HG02759 (cell line): ENCODE measurements at regions not wholly inside any gene's neighbourhood (a gene's known extent, or its start where the extent isn't known, plus 50 kb on each side); places are given as distances from the start of the nearest gene placed in this dataset.
"Not testable (repeated sequence)": the region's sequence is repeated elsewhere in the genome, so short reads cannot be mapped to it uniquely, and the experiment has no call there.

Experiments used
- ATAC-seq: cut with Tn5 transposase; IDR thresholded peaks from one replicate; pipeline ENCODE4 v1.9.1; 2021; ENCODE audit warnings: mild to moderate bottlenecking, moderate library complexity; ENCODE audit not compliant: unreplicated experiment

DNA sequence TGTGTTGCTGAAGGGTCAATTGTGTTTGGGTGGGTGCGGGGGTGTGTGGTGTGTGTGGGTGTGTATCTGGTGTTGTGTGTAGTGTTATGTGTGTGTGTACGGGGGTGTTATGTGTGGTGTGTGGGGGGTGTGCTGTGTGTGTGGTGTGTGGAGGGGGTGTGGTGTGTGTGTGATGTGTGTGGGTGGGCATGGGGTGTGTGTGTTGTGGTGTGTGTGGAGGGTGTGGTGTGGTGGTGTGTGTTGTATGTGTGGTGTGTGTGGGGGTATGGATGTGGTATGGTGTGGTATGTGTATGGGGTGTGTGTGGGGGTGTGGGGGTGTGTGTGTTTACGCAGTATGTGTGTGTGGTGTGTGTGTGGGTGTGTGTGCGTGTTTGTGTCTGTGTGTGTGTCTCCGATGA, 110.8 kb downstream of the ZNF22 start:
- ATAC-seq, result no peak

DNA sequence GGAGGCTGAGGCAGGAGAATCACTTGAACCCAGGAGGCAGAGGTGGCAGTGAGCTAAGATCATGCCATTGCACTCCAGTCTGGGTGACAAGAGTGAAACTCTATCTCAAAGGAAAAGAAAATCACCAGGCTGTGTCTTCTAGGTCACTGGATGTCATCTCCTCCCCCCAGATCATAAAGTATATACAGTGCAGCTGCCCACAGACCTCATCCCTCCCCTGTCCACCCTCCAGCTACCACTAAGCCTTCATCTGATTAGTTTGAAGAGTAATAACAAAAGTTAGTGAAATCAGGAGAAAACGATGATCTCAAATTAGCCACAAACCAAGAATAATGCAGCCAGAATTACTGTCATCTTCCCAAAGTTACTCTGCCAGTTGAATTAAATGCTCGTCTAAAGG, 117.2 kb downstream of the ZNF22 start:
- not testable (repeated sequence) for ATAC-seq

DNA sequence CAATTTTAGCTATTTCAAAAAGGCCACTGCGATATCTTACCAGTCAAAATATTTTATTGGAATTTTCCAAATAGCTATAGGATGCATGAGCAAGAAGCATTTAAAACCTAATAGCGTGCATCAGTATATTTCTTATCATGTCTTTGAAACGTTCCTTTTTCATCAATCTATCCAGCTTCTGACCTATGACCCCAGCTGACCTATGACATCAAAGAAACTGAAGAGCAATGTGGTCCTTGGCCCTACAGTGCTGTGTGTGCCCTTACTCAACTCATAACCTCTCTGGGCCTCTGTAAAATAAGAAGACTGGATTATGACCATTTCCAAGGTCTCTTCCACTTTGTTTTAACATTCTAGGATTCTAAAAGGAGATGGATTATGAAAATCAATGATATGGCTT, 118.2 kb downstream of the ZNF22 start:
- ATAC-seq, result no peak

DNA sequence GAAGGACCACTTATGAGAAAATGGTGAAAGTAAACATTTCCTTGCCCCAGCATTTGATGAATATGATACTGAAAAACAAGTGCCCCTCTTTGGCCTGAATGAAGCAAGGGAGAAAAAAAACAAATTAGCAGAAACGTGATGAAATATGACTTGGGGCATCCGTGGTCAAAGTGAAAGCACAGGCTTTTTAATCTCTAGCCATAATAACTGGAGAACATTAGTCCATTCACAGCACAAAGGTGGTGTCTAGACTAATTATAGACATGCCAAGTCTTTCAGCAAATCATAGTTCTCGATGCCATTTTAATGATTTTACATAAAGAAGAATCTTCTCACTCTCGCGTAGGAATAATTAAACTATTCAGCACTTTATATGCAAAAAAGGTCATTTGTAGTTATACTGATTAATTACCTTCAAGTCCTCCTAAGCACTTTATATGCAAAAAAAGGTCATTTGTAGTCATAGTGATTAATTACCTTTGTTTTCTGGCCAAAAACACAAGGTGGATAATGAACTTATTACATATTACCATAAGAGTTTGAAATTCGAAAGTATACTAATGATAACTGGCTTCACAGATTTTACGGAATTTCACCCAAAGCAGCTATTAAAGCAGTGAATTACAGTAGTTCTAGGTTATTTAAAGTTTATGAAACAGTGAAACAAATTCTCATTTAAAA, 121.6 kb downstream of the ZNF22 start:
- ATAC-seq, result not testable (repeated sequence)

DNA sequence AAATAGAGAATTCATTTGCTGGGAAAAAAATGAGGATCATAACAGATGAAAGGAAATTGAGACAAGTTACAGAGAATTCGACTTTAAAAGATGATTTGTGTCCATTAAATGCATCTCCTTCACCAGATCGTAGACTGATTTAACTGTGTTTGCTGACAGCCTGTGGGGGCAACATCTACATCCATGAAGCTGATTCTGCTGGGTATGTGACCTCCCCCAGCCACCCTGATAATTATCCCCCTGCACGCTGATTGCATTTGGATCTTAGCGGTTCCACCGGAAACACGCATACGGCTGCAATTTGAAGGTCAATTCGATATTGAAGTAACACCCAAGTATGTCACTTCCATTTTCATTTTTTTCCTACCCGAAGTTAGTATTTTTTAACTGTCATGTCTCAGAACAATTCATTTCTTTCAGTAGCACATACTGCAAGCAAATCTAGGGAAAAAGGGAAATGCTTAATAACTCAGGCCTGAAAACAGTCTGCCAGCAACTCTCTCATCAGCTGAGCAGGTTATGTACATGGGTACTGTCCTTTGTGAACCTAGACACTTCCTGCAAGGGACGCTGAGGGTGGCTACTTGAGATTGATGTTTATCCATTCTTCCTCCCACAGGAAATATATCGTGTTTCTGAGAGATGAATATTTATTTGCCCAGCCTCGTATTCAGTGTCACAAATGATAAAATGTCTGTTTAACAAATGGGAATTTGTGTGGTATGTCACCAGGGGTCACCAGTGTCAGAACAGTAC, 134.9 kb downstream of the ZNF22 start:
- ATAC-seq, result no peak

DNA sequence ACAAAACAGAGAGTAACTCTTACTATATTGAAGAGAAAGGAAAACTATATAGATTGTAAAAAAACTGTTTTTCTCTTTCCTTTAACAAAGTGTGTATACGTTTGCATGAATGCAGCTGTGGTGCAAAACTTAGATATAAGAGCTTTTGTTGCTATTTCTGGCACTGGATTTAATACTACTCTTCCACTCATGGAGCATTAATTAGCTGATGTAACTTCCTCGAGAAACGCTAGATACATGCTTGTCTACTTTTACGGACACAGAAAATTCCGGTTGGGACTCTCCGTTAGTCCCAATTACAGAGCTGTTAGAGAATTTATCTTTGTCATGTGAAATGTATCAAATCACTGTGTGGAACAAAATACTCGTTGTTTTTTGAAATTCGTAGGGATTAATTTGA, 135.5 kb downstream of the ZNF22 start:
- no peak for ATAC-seq

DNA sequence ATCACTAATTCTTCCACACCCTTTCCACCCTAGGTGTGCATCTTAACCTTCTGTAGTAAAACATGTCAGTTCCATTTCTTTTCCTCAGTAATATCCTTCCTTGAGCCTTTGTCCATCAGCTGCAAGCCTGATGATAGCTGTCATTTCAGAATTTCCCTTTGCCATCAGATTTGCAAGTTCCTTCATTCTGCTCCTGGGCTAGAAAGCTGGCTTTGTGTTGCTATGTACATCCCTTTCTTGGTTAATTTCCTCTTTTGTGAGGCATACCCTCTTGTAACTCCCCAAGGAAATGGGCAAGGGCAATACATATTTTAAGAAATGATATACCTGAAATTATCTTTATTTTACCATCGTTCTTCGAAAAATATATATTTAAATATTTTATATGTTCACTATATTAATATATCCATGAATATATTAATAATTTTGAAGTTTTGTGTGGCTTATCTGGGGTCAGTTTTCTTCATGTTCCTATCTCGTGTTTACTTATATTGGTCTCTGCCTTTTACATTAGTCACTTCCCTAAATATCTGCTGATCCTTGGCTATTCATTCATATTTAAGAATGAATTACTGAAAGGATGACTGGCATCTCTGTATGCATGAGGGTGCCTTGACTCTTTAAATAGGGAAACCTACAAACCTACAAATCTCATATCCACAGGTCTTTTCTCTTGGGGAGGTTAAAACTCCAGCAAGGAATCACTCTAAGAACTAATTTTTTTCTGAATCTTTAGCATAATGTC, 143.8 kb downstream of the ZNF22 start:
- no peak for ATAC-seq

DNA sequence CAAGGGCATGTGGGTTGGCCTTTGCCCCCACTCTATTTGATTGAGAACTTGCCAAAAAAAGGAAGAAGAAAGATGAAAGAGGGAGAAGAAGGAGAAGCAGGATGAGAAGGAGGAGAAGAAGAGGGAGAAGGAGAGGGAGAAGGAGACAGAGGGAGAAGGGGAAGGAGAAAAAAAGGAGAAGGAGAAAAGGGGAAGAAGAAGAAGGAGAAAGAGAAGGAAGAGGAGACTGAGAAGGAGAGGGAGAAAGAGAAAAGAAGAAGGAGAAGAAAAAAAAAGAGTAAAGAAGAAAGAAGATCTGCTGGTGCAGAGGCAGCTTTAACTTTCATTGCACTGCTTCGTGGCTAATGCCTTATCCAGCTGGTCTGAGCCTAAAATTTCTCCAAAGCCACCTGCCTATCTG, 144.4 kb downstream of the ZNF22 start:
- not testable (repeated sequence) for ATAC-seq

DNA sequence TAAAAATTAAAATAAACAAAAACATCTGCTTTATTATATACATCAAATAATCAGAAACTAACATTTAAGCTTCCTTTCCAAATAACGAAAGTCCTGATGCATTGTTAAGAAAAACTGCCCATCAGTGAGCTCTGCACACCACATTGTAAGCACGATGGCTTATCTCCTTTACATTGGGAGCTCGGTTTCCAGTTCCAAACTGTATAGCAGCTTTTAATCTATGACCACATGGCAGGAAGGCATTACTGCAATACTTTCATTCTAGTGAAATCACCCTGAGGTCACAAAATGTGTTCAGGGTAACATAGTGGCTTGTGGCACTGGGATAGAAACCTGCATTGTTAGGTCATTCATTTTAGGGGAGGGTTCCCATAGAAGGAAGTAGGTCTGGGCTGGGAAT, 146.3 kb downstream of the ZNF22 start:
- no peak for ATAC-seq

DNA sequence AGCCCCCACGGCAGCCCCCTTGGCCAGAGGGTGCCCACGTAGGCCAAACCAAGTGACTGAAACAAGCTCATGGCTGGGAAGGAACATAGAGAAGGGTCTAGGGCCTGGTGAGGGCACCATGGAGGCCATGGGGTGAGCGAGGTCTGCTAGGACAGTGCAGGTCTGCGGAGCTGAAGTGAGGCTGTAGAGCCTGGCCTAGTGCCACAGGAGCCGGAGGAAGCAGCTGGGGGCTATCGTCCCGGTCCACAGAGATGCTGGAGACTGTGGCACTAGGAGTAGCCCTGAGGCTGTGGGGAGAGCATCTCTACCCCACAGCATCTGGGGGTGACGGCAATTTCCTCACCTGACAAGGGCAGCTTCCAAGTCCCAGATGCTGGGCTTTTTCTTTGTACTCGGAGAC, 150.3 kb downstream of the ZNF22 start:
- no peak for ATAC-seq

DNA sequence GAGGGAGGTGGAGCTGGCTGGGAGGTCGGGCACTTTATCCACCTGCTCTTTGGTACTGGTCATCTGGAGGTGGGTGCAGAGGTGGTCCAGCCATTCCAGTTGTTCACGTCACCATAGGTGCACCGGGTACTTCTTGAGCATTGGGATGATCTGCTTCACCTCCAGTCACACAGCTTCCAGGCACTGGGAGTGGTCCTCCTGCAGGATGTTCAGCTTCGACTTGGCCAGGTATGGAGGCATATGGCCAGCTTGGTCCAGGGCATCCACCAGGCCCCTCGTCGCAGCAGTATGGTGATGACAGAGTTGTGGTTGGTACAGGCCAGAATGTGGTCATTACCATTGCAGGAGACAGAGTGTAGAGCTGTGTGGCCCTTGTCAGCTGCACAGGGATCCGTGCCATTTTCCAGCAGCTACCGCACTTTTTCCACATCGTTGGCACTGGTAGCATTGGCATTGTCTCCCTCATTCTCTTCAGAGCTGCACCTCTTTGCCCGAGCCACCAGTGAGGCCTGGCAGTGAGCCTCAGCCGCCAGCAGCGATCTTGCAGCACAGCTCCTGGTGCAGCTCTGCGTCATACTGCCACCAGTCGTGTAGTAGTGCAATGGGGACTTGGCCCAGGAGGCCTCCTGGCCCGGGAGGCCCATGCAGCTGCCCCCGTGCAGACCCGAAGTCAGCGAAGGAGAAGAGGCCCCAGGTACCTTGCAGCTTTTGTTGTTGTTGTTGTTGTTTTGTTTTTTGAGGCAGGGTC, 150.9 kb downstream of the ZNF22 start:
- no peak for ATAC-seq

DNA sequence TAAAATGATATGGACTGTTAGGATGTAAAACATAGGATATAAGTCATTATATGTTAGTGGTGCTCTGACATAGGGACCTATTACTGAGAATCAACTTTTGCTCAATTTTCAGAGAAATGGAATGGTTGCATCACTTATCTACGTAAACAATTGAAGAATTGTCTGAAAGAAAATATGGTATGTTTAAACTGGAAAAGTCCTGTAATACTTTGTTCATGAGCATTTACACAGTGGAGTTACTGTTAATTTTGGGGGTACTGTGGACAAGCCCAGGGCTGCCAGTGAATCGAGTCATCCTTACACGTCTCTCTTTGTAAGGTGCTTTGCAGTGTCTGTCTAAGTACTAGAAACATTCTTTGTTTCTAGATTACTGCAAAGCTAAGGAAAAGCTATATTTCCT, 152.0 kb downstream of the ZNF22 start:
- no peak for ATAC-seq

DNA sequence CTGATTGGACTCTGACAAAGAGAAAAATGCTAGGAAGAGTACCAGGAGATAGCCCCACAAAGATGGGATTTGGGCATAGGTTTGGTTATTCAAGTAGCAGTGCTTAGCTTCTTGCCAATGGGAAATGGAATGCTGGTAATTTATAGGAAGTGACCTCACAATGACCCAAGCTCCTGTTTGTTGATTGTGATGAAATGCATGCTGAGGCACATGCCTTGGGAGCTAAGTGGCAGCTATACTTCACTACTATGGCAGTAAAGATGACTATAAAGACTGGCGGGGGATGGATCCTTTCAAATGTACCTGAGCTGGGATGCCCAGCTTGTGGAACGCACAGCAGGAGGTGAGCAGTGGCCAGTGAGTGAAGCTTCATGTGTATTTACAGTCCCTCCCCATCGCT, 153.8 kb downstream of the ZNF22 start:
- ATAC-seq, result no peak

DNA sequence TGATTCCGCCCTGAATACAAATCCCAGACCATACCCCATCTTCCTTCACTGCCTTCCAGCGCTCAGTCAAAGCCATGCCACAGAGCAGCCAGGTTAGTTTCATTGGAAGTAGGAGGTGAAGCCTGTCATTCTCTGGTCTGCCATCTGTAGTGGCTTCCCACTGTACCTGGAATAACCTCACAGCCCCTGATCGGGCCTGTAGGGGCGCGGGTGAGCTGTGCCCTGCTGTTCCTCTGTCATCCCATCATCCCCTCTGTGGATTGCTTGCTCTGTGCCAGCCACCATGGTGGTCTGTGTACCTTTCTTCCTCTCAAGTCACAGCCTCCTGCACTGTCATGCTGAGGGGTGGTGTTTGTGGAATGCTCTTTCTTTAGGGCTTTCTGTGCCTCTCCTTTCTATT, 155.1 kb downstream of the ZNF22 start:
- ATAC-seq, result no peak

DNA sequence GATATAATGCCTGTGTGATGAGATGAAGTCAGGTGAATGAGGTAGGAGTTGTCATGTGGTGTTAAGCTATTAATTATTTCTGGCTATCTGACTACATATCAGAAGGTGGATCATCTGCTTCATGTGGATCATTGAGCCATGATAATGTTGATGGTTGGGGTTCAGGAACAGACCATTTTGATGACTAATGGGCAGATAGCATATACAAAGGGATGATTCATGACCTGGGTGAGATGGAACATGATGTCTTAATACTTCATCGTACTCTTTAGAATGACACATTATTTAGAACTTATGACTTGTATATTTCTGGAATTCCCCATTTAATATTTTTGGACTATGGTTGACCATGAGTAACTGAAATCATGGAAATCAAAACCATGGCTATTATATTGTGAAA, 155.1 kb downstream of the OR13A1 start:
- ATAC-seq, result no peak

DNA sequence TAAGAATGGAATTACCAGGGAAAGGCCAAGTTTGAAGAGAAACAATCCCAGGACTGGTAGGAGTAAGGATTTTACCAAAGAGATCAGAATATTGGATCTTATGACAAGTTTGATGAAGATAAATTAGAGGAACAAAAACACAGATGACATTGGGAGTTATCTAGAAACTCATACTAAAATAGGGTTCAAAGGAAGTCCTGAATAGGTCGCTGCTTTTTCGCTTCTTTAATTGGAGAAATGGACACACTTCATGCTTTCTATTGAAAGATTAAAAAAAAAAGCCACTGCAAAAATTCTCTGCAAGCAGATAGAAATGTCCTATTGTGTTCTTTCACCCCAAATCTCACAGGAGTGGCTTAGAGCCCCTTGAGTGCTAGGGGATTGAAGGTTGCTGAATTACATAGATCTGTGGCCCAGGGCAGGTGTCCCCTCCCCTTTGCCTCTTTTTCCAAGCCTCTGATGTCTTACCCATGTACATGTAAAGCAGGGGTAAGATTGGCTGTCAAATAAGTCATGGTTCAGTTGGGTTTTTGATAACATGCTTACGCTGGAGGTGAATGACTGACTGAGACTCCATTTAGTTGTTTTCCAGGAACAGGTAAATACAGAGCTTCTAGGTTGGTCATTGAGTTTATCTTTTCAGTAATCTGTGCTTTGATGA, 152.0 kb downstream of the OR13A1 start:
- ATAC-seq, result no peak

DNA sequence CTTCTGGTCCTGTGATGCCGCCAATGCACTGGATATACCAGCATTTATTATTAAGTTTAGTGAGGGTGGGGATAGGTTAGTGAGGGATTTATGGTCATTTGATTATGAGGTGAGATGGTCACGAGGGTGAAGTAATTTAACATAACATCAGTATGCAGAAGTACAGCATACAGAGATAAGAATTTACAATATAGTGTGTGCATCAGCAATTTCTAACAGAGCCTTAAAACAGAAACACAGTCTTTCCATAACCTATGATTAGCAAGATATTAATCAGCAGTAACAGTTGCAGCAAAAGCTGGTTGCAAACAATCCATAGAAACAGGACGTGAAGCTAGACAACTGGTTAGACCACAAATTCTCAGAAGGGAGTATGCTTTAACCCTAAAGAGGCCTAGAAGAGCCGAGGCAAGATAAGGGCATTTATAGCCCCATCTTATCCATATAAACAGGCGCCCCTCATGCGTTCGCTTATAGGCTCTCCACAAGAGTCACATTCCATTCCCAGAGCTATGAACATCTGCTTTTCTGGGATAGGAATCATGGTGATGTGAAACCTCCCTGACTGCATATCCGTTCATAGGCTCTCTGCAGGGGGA, 139.8 kb downstream of the OR13A1 start:
- not testable (repeated sequence) for ATAC-seq

DNA sequence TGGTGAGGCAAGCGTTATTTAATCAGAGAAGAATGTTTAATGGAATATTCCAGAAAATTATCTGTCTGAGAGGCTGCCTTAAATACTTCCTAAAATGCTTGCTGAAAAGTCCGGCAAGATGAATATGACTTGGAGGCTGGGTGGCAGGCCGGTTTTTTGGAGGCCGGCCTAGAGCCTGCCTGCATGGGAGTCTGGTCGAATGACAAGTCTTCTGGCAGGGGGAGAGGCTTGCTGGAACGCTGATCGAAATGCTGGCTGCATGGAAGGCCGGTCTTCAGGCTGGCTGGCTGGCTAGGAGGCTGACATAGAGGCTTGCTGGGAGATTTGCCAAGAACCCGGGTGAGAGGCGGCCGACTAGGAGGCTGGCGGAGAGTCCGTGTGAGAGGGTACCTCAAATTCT, 135.7 kb downstream of the OR13A1 start:
- no peak for ATAC-seq

DNA sequence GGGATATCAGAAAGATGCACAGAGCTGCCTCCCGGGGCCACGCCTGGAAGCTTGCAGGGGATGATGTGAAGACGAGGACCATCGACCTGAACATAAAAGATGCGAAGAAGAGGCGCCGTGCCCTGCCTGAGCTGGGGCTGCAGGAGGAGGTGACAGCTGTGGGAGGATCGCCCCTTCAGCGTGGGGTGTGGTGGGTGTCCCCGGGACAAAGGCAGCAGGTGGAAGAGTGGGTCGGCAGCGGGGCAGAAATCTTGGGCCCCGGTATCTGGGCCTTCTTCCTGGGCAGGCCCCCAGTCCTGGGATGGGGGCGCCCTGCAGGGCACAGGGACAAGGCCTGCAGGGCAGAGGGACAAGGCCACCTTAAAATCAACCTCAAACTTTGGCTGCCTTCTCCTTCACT, 134.9 kb downstream of the OR13A1 start:
- no peak for ATAC-seq
